Omental fat pad (tissue), 3 donors: ENCODE measurements at regions not wholly inside any gene's neighbourhood (a gene's known extent, or its start where the extent isn't known, plus 50 kb on each side); places are given as distances from the start of the nearest gene placed in this dataset.

Experiments
- ATAC-seq: fragments of 150-250 bp; one replicate; pipeline ENCODE4 v1.9.1; 2016; ENCODE audit warnings: mild to moderate bottlenecking, moderate library complexity; ENCODE audit not compliant: low FRiP score
- DNase-seq: peaks from one replicate; pipeline ENCODE4 v3.0.0-alpha.2; 2019; ENCODE audit warnings: low spot score
- CTCF ChIP-seq, 3 donors: fragments of 450-650 bp; IDR thresholded peaks; one replicate each; pipeline ENCODE4 v1.5.1; 2016 to 2017; ENCODE audit warnings: antibody characterized with exemption in 3 of 3, mild to moderate bottlenecking in 3 of 3, moderate library complexity in 2 of 3

DNA sequence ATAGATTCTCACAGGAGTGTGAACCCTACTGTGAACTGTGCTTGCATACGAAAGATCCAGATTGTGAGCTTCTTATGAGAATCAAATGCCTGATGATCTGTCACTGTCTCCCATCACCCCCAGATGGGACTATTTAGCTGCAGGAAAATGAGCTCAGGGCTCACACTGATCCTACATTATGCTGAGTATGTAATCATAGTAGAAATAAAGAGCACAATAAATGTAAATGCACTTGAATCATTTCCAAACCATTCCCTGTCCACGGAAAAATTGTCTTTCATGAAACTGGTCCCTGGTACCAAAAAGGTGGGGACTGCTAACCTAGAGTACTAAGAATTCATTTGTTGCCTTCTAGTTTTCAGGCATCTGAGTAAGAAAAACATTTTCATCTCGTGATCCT lies 1215.8 kb upstream of the TMEM132C start:
- ATAC-seq: no peak
- no peak for DNase-seq
- no peak for TF ChIP-seq CTCF (IDR thresholded peaks at IDR 0.05)

DNA sequence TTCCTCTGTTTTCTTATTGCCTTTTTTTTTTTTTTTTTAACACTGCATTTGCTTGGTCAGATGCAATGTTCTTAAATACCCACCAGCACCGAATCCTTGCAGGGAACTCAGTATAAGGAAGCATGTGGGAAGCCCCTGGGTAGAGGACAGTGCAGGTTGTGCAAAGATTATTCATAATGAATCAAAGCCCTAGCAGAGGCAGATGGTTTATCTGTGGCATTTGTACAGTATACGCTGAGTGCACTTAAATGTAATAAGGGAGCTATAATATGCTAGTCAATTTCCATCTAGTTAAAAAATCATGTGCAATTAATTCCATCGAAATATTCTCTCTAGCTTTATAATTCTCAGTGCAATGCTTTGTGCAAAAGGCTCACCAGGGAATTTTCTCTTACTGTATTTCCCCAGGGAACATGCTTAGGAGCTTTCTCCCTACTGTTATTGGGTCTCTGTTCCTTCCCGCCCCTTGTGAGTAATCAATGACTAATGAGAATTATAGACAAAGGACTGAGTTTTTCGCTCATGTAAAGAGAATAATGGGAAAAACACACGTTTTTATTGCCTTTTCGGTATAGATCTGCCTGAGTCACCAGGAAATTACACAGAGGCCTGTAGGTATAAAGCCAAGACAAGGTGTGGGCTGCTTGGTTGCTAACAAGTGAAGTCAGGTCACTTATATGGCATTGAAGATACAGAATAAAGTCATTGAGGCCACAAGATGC lies 1214.3 kb upstream of the TMEM132C start:
- no peak for DNase-seq
- TF ChIP-seq CTCF (IDR thresholded peaks at IDR 0.05): no peak

GRCh38 chr12:127054531-127054930 lies 1212.4 kb upstream of the TMEM132C start:
- DNase-seq: no peak
- no peak for TF ChIP-seq CTCF (IDR thresholded peaks at IDR 0.05)
- ATAC-seq: peak; percentile 74

More for the DNA sequence above, 1214.3 kb upstream of the TMEM132C start:
- no peak for ATAC-seq

- no peak for TF ChIP-seq CTCF (IDR thresholded peaks at IDR 0.05)
- ATAC-seq (no peak), DNase-seq (no peak)
Measured at GRCh38 chr12:127060310-127060847, 1206.6 kb upstream of the TMEM132C start.

- no peak for TF ChIP-seq CTCF (IDR thresholded peaks at IDR 0.05)
- DNase-seq (no peak), ATAC-seq (no peak)
Measured at GRCh38 chr12:127060933-127061332, 1206.0 kb upstream of the TMEM132C start.

DNA sequence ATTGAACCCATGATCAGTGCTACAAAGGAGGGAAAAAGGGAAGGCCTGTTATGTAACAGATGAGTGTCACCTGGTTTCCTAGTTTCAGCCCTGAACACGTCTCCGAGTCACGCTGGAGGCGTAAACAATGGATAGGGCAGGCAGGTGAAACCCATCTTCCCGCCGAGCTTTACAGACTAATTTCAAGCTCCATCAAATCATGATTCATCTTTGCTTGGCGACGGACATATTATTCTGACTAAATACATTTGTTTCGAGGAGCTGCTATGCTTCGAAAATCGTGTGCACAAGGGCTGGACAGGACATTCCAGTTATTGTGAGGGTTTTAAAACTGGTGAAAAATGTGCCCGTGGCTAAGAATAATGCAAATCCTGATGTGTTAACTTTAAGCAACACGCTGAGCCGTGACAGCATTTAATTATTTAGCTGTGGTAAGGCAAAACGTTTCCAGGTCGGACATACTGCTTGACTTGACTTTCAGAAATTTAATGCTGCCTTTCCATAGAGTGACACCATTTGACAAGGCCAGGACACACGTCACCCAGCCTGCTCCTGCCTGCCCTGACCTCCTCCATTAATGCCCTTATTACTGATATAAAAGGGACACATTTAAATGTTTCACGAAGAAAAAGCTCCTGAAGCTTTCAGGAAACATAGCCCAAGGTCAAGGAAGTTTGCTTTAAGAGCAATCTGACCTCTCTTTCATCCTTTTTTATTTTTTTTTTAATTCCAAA lies 1203.5 kb upstream of the TMEM132C start:
- no peak for TF ChIP-seq CTCF (IDR thresholded peaks at IDR 0.05)
- DNase-seq (no peak), ATAC-seq (no peak)
